PC-9 (cell line): ENCODE measurements at regions not wholly inside any gene's neighbourhood (a gene's known extent, or its start where the extent isn't known, plus 50 kb on each side); places are given as distances from the start of the nearest gene placed in this dataset.

Experiments
- CTCF ChIP-seq: fragments of 200-600 bp; sonication (generic); conservative IDR thresholded peaks from 2 replicates; pipeline ENCODE4 v1.6.1; 2017; ENCODE audit warnings: mixed run types, antibody characterized with exemption, mild to moderate bottlenecking, moderate library complexity
- EZH2 ChIP-seq: fragments of 200-600 bp; sonication (generic); IDR thresholded peaks from 2 replicates; pipeline ENCODE4 v1.8.0; 2017; ENCODE audit warnings: antibody characterized with exemption, low read depth

DNA sequence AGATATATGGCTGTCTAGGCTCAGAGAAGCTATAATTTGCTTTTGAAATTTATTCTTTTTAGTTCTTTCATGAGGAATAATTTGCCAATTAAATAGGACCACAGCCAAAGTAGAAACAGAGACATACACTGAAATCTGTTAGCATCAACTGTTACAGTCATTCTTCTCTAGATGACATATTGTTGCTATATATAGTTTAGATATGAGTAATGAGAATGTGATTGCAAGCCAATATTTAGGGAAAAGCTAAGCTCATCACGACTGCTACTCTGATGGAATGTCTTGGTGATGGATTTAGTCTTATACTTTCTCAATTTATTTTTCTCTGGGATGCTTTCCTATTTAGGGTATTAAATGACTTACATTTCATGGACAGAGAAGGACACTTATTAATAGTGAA, 259.1 kb downstream of the LNPK start:
- TF ChIP-seq CTCF, result no peak
- no peak for TF ChIP-seq EZH2
